IMR-90 (cell line): ENCODE measurements at regions not wholly inside any gene's neighbourhood (a gene's known extent, or its start where the extent isn't known, plus 50 kb on each side); places are given as distances from the start of the nearest gene placed in this dataset.

Source experiments
- ATAC-seq: fragments of 200-7000 bp; cut with Tn5 transposase; 2 replicates; pipeline ENCODE4 v1.9.1; 2020; ENCODE audit warnings: low read depth, mild to moderate bottlenecking, moderate library complexity
- BruUV-seq: library from RNA; stranded (reverse); fragments of 400-500 nt; replicated peaks from 2 replicates; lab custom pipeline; 2021; lab: Mats Ljungman, UMichigan
- CTCF ChIA-PET: fragments of 300-600 bp; formaldehyde crosslinking; extraction: SDS; loops from one replicate; lab custom pipeline; 2021; ENCODE audit warnings: antibody characterized with exemption; lab: Yijun Ruan, JAX
- POLR2A ChIA-PET: fragments of 300-600 bp; sonication (Branson Sonifier 250); formaldehyde crosslinking; loops from one replicate; lab custom pipeline; 2022; ENCODE audit warnings: antibody characterized with exemption; ENCODE audit not compliant: unreplicated experiment; lab: Charles Lee
- DNase-seq: peaks from one replicate; pipeline ENCODE4 v3.0.0; 2013
- H2AFZ ChIP-seq: replicated peaks from 2 replicates; pipeline ENCODE3; 2013; ENCODE audit warnings: low read length, mild to moderate bottlenecking; ENCODE audit not compliant: poor library complexity
- H2AK5ac ChIP-seq: 2 replicates; pipeline ENCODE4 v1.6.1; 2013; ENCODE audit warnings: low read depth, low read length, inconsistent platforms
- H2AK9ac ChIP-seq: replicated peaks from 2 replicates; pipeline ENCODE3; 2013; ENCODE audit warnings: mild to moderate bottlenecking, low read depth, low read length, moderate library complexity; ENCODE audit not compliant: poor library complexity
- H2BK120ac ChIP-seq: 2 replicates; pipeline ENCODE4 v1.6.1; 2013; ENCODE audit warnings: low read depth, low read length, inconsistent platforms
- H2BK15ac ChIP-seq: 3 replicates; pipeline ENCODE4 v1.6.1; 2013; ENCODE audit warnings: low read depth, low read length, inconsistent platforms
- H2BK20ac ChIP-seq: 2 replicates; pipeline ENCODE4 v1.6.1; 2013; ENCODE audit warnings: low read depth, mild to moderate bottlenecking, inconsistent platforms, low read length, moderate library complexity
- H2BK5ac ChIP-seq: 2 replicates; pipeline ENCODE4 v1.6.1; 2013; ENCODE audit warnings: mild to moderate bottlenecking, low read depth, low read length, inconsistent platforms; ENCODE audit not compliant: poor library complexity, severe bottlenecking
- H3K14ac ChIP-seq: replicated peaks from 2 replicates; pipeline ENCODE4 v1.6.1; 2013; ENCODE audit warnings: low read depth, low read length, inconsistent platforms
- H3K18ac ChIP-seq: 2 replicates; pipeline ENCODE4 v1.6.1; 2013; ENCODE audit warnings: low read depth, low read length, control low read depth
- H3K23ac ChIP-seq: 2 replicates; pipeline ENCODE4 v1.6.1; 2013; ENCODE audit warnings: low read depth, low read length, inconsistent platforms
- H3K27ac ChIP-seq: 2 replicates; pipeline ENCODE4 v1.5.1; 2013; ENCODE audit warnings: mild to moderate bottlenecking, control low read depth, low read length; ENCODE audit not compliant: insufficient read depth
- H3K27me3 ChIP-seq: 2 replicates; pipeline ENCODE4 v1.6.1; 2013; ENCODE audit warnings: low read length; ENCODE audit not compliant: control insufficient read depth, insufficient read depth
- H3K36me3 ChIP-seq: 2 replicates; pipeline ENCODE4 v1.6.1; 2013; ENCODE audit warnings: low read length, mixed read lengths; ENCODE audit not compliant: control insufficient read depth, insufficient read depth
- H3K4ac ChIP-seq: 2 replicates; pipeline ENCODE4 v1.6.1; 2013; ENCODE audit warnings: low read depth, low read length, inconsistent platforms
- H3K4me1 ChIP-seq: 2 replicates; pipeline ENCODE4 v1.6.1; 2013; ENCODE audit warnings: low read length, mixed read lengths; ENCODE audit not compliant: control insufficient read depth, insufficient read depth
- H3K4me2 ChIP-seq: 2 replicates; pipeline ENCODE4 v1.6.1; 2013; ENCODE audit warnings: low read depth, mild to moderate bottlenecking, control low read depth, low read length, moderate library complexity
- H3K4me3 ChIP-seq: 2 replicates; pipeline ENCODE4 v1.5.1; 2013; ENCODE audit warnings: low read depth, mild to moderate bottlenecking, control low read depth, low read length, moderate library complexity; ENCODE audit not compliant: insufficient read depth
- H3K56ac ChIP-seq: 2 replicates; pipeline ENCODE4 v1.6.1; 2013; ENCODE audit warnings: low read length, inconsistent platforms; ENCODE audit not compliant: insufficient read depth; ENCODE audit errors: extremely low read depth
- H3K79me1 ChIP-seq, 2 experiments: 2 replicates each; pipeline ENCODE4 v1.6.1; 2013; ENCODE audit warnings: low read length in 2 of 2, inconsistent platforms in 1 of 2, low read depth in 1 of 2
- H3K9ac ChIP-seq: 2 replicates; pipeline ENCODE4 v1.6.1; 2013; ENCODE audit warnings: low read depth, low read length, control low read depth
- H3K9me1 ChIP-seq: 2 replicates; pipeline ENCODE4 v1.6.1; 2013; ENCODE audit warnings: low read length, inconsistent platforms; ENCODE audit not compliant: insufficient read depth
- H3K9me3 ChIP-seq: 2 replicates; pipeline ENCODE4 v1.6.1; 2013; ENCODE audit warnings: low read length; ENCODE audit not compliant: control insufficient read depth, insufficient read depth
- H4K20me1 ChIP-seq: 2 replicates; pipeline ENCODE4 v1.6.1; 2013; ENCODE audit warnings: low read length, inconsistent platforms; ENCODE audit not compliant: insufficient read depth
- H4K5ac ChIP-seq: 2 replicates; pipeline ENCODE4 v1.6.1; 2013; ENCODE audit warnings: mild to moderate bottlenecking, low read depth, low read length, control low read depth
- H4K8ac ChIP-seq, 2 experiments: 2 replicates each; pipeline ENCODE4 v1.6.1; 2013; ENCODE audit warnings: low read depth in 2 of 2, low read length in 2 of 2, control low read depth in 1 of 2, inconsistent platforms in 1 of 2
- H4K91ac ChIP-seq: 2 replicates; pipeline ENCODE4 v1.6.1; 2013; ENCODE audit warnings: low read depth, low read length, inconsistent platforms; ENCODE audit not compliant: insufficient read depth
- BHLHE40 ChIP-seq: fragments of 150-350 bp; IDR thresholded peaks from 2 replicates; pipeline ENCODE4 v1.6.1; 2016; ENCODE audit warnings: mild to moderate bottlenecking, low read depth, low read length
- CEBPB ChIP-seq: IDR thresholded peaks from 2 replicates; pipeline ENCODE4 v1.6.1; 2012; ENCODE audit warnings: low read depth, low read length, improper control_type of control experiment
- CTCF ChIP-seq: conservative IDR thresholded peaks from 2 replicates; pipeline ENCODE4 v1.5.1; 2012; ENCODE audit warnings: mild to moderate bottlenecking, low read depth, low read length, improper control_type of control experiment
- ELK1 ChIP-seq: fragments of 150-350 bp; IDR thresholded peaks from 2 replicates; pipeline ENCODE4 v1.6.1; 2016; ENCODE audit warnings: low read depth, mild to moderate bottlenecking, low read length, moderate library complexity, borderline replicate concordance
- MXI1 ChIP-seq: IDR thresholded peaks from 2 replicates; pipeline ENCODE4 v1.6.1; 2012; ENCODE audit warnings: low read depth, mild to moderate bottlenecking, low read length, moderate library complexity, borderline replicate concordance
- NFE2L2 ChIP-seq: fragments of 150-350 bp; IDR thresholded peaks from 2 replicates; pipeline ENCODE4 v1.6.1; 2016; ENCODE audit warnings: low read depth, mild to moderate bottlenecking, low read length
- RAD21 ChIP-seq: IDR thresholded peaks from 2 replicates; pipeline ENCODE4 v1.6.1; 2012; ENCODE audit warnings: low read length, improper control_type of control experiment
- RFX5 ChIP-seq: IDR thresholded peaks from 2 replicates; pipeline ENCODE4 v1.8.0; 2012; ENCODE audit warnings: low read depth, mild to moderate bottlenecking, low read length, moderate library complexity
- WGBS, 2 experiments: methylation state at CpG; one replicate each; pipeline versions ENCODE4 v1.1.5 to v1.1.7; 2013; ENCODE audit warnings: missing lambda C conversion rate in 2 of 2; ENCODE audit not compliant: insufficient read length in 1 of 2; ENCODE audit errors: extremely low coverage in 2 of 2; 5-methylcytosine and 5-hydroxymethylcytosine counted together
- dilution Hi-C: fragments of 300-500 bp; cut with HindIII; formaldehyde crosslinking; loops from one replicate; pipeline ENCODE4 v1.14.3; 2018; ENCODE audit warnings: low sequenced_read_pairs; ENCODE audit not compliant: unreplicated experiment
- in situ Hi-C: fragments of 300-500 bp; cut with MboI; formaldehyde crosslinking; loops from 3 replicates; pipeline ENCODE4 v1.14.3; 2019; ENCODE audit warnings: low sequenced_read_pairs, inconsistent platforms, mixed read lengths
- intact Hi-C: fragments of 100-400 bp; cut with micrococcal nuclease; formaldehyde crosslinking; loops from 2 replicates; pipeline ENCODE4 v1.10.0; 2022

- H2BK15ac ChIP-seq: no peak overlapping the region
- no peaks in the 10 kb centered on the region for H3K4me1 ChIP-seq
- no peak overlapping the region for H2BK5ac ChIP-seq
- no peak overlapping the region for H3K14ac ChIP-seq
- no peak overlapping the region for H4K91ac ChIP-seq
- no CpG with 5 or more reads among the region's 1 CpG for WGBS, 2 experiments
- H3K9me1 ChIP-seq: no peaks in the 10 kb centered on the region
- H3K9me3 ChIP-seq: no peaks in the 10 kb centered on the region
- ATAC-seq (no peak), DNase-seq (no peak)
- no peak overlapping the region for H3K18ac ChIP-seq
- no peak overlapping the region for H4K8ac ChIP-seq
- H2AK5ac ChIP-seq: no peak overlapping the region
- dilution Hi-C loops: no loop called here
- no peak overlapping the region for H2AFZ ChIP-seq
- ChIA-PET CTCF (no interaction called here), POLR2A (no interaction called here)
- no peak overlapping the region for H3K4ac ChIP-seq
- in situ Hi-C loops: no loop called here
- intact Hi-C loops: no loop called here
- H3K4me2 ChIP-seq: no peak overlapping the region
- no peaks in the 10 kb centered on the region for H3K79me1 ChIP-seq
- H3K23ac ChIP-seq: no peak overlapping the region
- no TSS peak for BruUV-seq
- no peak overlapping the region for H3K4me3 ChIP-seq
- no peaks in the 10 kb centered on the region for H4K20me1 ChIP-seq
- H2BK20ac ChIP-seq: no peak overlapping the region
- H3K36me3 ChIP-seq: no peaks in the 10 kb centered on the region
- H2BK120ac ChIP-seq: no peak overlapping the region
- TF ChIP-seq BHLHE40: no peak
- TF ChIP-seq RFX5: no peak
- no peak for TF ChIP-seq NFE2L2
- TF ChIP-seq CTCF: no peak
- TF ChIP-seq MXI1: no peak
- no peak for TF ChIP-seq CEBPB
- TF ChIP-seq ELK1: no peak
- TF ChIP-seq RAD21: no peak
- no peak overlapping the region for H4K5ac ChIP-seq
- H2AK9ac ChIP-seq: no peak overlapping the region
- H3K9ac ChIP-seq: no peak overlapping the region
- no peak overlapping the region for H3K27ac ChIP-seq
- H3K27me3 ChIP-seq: no peaks in the 10 kb centered on the region
- H3K56ac ChIP-seq: no peak overlapping the region
Measured at GRCh38 chr9:14004110-14004509, 309.8 kb downstream of the NFIB start.
